ENCODE measurements at regions not wholly inside any gene's neighbourhood (a gene's known extent, or its start where the extent isn't known, plus 50 kb on each side); places are given as distances from the start of the nearest gene placed in this dataset.
A peak's percentile ranks its signal among the peaks of the same experiment; 100 is the strongest.

DNA sequence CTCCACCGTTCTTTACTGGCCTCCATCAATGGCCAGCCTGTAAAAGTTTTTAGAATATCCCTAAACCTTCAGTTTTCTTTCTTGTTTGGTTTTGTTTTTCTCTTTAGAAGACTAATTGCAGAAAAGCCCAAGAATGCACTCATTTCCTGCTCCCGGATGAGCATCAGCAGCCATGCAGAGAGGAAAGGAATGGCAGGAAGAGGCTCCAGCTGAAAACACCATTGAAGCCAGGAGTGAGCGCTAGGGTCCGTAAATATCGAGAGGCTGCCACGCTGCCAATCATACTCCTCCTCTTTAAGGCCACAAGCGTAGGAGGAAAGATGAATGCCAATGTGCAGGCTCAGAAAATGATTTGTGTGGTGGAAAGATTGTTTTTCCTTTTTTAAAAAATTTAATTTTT, 57.4 kb upstream of the UBE2L5 start:
- no peak for TF ChIP-seq CTCF (IDR thresholded peaks at IDR 0.05; ENCODE audit: control insufficient read depth, insufficient read depth, low read depth, low read length, missing control alignments)
- H3K4me3 ChIP-seq (ENCODE audit: control insufficient read depth, low read depth, low read length), result no peak overlapping the region
- DNase-seq (ENCODE audit: low read depth), result no peak

DNA sequence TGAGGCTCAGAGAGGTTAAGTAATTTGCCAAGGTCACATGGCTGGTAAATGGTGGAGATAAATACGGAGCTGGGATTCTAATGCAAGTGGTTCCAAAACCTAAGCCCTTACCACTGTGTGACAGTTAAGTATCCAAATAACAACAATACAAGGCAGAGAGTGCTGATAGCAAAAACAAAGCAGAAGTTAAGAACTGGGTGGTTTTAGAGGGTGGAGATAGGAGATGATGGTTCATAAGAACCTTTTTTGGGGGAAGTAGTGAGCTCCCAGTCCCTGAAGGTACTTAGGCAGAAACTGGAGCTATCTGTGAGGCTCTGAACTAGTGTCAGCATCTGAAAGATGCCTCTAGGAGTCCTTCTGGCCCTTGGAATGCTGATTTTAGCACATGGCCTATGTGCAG, 56.2 kb upstream of the UBE2L5 start:
- DNase-seq (ENCODE audit: low read depth), result no peak
- H3K4me3 ChIP-seq (ENCODE audit: control insufficient read depth, low read depth, low read length), result no peak overlapping the region
- no peak for TF ChIP-seq CTCF (IDR thresholded peaks at IDR 0.05; ENCODE audit: control insufficient read depth, insufficient read depth, low read depth, low read length, missing control alignments)

DNA sequence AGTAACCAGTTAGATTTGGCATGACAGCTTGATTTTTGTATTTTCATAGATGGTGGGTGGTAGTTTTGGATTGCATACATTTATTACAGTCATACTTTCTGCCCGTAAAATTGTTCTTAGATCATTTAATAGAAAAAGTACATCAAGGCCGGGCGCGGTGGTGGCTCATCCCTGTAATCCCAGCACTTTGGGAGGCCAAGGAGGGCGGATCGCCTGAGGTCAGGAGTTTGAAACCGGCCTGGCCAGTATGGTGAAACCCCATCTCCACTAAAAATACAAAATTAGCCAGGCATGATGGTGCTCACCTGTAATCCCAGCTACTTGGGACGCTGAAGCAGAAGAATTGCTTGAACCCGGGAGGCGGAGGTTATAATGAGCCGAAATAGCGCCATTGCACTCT, 55.0 kb upstream of the UBE2L5 start:
- no peak for TF ChIP-seq CTCF (IDR thresholded peaks at IDR 0.05; ENCODE audit: control insufficient read depth, insufficient read depth, low read depth, low read length, missing control alignments)
- no peak overlapping the region for H3K4me3 ChIP-seq (ENCODE audit: control insufficient read depth, low read depth, low read length)
- no peak for DNase-seq (ENCODE audit: low read depth)

DNA sequence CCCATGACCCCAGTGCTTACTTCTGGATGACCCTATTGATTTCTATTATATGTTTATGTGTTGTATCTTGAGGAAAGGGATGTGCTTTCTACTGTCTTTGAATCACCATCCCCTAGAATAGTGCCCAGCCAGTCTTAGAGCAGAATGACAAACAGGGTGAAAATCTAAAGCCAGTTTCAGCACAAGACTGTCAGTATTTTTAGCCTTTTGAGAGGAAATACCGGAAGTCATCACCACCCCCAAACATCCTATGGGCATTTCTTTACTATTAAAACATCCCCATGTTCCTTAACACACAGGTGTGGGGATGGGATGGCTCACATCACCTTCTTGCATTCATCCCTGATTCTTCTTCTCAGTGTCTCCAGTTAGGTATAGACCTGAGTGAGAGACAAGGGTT, 52.1 kb upstream of the UBE2L5 start:
- H3K4me3 ChIP-seq (ENCODE audit: control insufficient read depth, low read depth, low read length), result no peak overlapping the region
- no peak for TF ChIP-seq CTCF (IDR thresholded peaks at IDR 0.05; ENCODE audit: control insufficient read depth, insufficient read depth, low read depth, low read length, missing control alignments)
- no peak for DNase-seq (ENCODE audit: low read depth)

DNA sequence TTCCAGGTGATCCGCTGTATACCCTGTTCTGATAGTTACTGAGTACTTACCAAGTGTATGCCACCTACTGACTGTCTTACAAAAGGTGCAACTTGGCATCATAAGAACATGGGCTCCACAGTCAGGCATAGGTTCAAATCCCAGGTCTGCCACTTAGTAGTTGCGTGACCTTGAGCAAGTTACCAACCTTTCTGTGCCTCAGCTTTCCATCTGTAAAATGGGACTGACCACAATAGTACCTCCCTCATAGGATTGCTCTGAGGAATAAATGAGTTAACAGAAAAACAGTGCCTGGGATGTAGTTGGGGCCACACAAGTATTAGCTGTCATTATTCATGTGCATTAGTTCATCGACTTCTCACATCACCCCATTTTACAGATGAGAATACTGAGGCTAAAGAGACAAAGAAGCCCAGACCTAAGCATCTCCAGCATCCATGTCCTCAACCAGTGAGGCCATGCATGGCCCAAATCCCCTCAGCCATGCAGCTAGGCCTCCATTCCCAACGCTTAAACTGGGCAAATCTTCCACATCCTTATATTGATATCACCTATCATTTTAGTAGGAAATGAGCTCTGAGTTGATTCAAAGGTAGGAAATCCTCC, 51.3 kb upstream of the UBE2L5 start:
- no peak for TF ChIP-seq CTCF (IDR thresholded peaks at IDR 0.05; ENCODE audit: control insufficient read depth, insufficient read depth, low read depth, low read length, missing control alignments)
- no peak for DNase-seq (ENCODE audit: low read depth)
- H3K4me3 ChIP-seq (ENCODE audit: control insufficient read depth, low read depth, low read length), result no peak overlapping the region

GRCh38 chr13:30371649-30372265, 50.5 kb upstream of the UBE2L5 start:
- DNase-seq (ENCODE audit: low read depth), result peak; percentile 28
- no peak for TF ChIP-seq CTCF (IDR thresholded peaks at IDR 0.05; ENCODE audit: control insufficient read depth, insufficient read depth, low read depth, low read length, missing control alignments)
- no peak overlapping the region for H3K4me3 ChIP-seq (ENCODE audit: control insufficient read depth, low read depth, low read length)

Measured in AG09309 (cell line).